GM21528 (cell line): ENCODE measurements at regions not wholly inside any gene's neighbourhood (a gene's known extent, or its start where the extent isn't known, plus 50 kb on each side); places are given as distances from the start of the nearest gene placed in this dataset.
A peak's percentile ranks its signal among the peaks of the same experiment; 100 is the strongest.

ENCODE experiments used
- ATAC-seq: cut with Tn5 transposase; IDR thresholded peaks from one replicate; pipeline ENCODE4 v1.9.1; 2021; ENCODE audit warnings: mild to moderate bottlenecking, moderate library complexity; ENCODE audit not compliant: unreplicated experiment, low FRiP score

DNA sequence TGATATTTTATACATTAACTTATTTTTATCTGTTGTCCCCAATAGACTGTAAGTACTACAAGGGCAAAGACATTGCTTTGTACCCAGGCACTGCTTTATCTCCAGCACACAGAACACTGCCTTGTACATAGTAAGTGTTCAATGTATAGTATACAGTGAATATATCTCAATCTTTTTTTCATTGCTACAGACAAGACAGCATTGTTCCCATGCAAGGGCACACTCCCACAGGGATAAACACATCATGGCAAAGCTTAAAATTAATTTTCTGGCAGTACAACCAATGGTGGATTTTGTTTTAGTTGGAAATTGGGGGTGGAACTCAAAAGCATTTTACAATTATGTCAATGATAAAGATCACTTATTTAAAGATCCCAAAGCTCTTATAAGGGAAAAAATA is 112.3 kb upstream of the EEA1 start:
- no peak for ATAC-seq

GRCh38 chr12:93042283-93042682 is 113.2 kb upstream of the EEA1 start:
- no peak for ATAC-seq

DNA sequence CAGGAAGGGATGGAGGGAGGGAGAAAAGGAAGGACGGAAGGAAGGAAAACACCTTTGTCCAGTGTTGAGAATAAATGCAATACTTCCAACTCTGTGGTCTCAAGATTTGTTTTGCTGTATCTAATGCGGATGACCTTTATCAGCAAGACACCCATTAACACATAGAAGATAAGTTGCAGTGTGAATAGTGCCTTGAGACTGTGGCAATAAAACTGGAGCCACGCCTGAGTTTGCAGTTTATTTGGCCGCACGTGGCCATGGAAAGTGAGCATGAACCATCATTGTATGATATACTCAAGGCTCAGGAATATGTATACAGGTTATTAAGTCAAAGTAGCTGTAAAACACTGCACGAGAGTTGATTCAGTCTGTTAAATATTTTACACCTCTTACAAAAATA is 113.6 kb upstream of the EEA1 start:
- ATAC-seq: no peak

DNA sequence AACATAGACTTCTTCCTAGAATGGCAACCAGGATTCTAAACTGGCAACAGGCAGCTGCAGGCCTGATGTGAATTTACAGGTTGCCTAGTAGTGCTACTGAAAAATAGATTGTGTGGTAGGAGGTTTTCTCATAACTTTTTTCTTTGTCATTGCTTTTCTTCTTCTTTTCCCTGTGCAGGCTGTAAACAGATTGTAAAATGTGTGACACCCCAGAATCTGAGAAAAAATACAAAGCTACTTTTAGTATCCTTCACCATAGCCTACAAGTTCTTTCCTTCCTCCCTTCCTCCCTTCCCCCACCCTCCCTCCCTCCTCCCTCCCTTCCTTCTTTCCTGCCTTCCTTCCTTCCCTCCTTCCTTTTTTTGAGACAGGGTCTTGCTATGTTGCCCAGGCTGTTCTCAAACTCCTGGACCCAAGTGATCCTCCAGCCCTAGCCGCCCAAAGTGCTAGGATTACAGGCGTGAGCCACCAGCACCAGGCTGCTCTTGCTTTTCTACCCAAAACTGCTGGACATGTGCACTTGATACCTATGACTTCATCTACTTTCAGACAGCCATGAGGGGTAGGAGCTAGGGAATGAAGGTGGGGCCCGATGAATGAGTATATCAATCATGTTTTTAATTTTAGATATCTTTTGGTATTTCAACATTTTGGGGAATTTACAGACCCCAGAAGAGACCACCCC is 114.2 kb upstream of the EEA1 start:
- no peak for ATAC-seq

GRCh38 chr12:93043877-93044209 is 114.7 kb upstream of the EEA1 start:
- no peak for ATAC-seq

- no peak for ATAC-seq
Observed at GRCh38 chr12:93047118-93047517, 118.0 kb upstream of the EEA1 start.

- ATAC-seq: no peak
Observed at GRCh38 chr12:93048656-93049055, 119.6 kb upstream of the EEA1 start.

- no peak for ATAC-seq
Observed at GRCh38 chr12:93050026-93050747, 121.1 kb upstream of the EEA1 start.

GRCh38 chr12:93050748-93051081 is 121.6 kb upstream of the EEA1 start:
- ATAC-seq: no peak

- ATAC-seq: no peak
Observed at GRCh38 chr12:93054021-93054420, 124.9 kb upstream of the EEA1 start.

DNA sequence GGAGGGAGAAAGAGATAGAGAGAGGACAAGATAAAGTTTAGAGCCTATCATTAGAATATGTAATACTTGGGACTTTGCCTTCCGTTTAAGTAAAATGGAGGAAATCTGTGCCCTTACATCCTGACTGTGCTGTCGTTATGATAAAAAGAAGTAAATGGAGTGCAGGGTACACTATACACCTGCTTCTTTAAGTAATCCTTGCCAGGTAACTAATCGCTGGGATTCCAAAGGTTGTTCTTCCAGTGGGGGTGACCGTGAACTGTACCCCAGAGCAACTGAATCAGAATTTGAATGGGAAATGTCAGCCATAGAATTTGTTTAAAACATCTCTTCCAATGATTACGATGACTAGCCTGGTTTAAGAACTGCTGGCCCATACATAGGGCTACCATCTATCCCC is 126.1 kb upstream of the EEA1 start:
- no peak for ATAC-seq

- ATAC-seq: no peak
Observed at GRCh38 chr12:93056971-93057535, 128.0 kb upstream of the EEA1 start.

DNA sequence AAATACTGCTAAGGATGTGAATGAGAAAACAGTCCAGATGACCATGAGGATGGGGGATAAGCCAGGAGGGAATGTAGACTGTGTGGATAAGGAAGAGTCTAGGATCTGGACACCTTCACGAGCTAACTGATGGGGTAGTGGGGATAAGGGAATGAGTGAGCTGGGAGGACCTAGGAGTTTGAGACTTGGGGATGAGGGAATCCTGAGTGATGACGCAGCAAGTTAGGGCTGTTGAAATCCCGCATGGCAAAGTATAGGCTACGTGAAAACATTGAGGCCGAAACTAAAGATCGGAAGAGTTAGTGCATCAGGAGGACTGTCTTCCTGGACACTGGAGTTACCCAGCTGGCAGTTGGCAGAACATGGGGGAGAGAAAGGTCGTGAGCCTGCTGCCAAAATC is 129.2 kb upstream of the EEA1 start:
- no peak for ATAC-seq

DNA sequence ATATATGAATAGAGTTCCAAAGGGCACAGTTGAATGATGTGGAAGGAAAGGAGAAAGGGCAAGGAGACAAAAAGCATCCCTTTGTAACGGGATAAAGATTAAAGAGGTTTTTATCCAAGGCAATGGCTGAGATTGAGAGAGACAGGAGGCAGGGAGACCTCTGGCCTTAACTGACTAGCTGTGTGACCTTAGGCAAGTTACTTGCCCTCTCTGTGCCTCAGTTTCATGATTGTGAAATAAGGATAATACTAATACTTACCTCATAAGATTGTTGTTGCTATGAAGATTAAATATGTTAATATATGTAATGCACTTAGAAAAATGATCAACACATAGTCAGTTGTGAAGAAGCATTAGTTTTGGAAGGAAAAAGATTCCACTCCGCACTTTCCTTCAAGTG is 130.2 kb upstream of the EEA1 start:
- ATAC-seq: no peak

- peak; percentile 98 for ATAC-seq
Observed at GRCh38 chr12:93059925-93060665, 131.0 kb upstream of the EEA1 start.

GRCh38 chr12:93060666-93061472 is 131.8 kb upstream of the EEA1 start:
- ATAC-seq: peak; percentile 13

GRCh38 chr12:93061473-93062419 is 132.7 kb upstream of the EEA1 start:
- no peak for ATAC-seq

DNA sequence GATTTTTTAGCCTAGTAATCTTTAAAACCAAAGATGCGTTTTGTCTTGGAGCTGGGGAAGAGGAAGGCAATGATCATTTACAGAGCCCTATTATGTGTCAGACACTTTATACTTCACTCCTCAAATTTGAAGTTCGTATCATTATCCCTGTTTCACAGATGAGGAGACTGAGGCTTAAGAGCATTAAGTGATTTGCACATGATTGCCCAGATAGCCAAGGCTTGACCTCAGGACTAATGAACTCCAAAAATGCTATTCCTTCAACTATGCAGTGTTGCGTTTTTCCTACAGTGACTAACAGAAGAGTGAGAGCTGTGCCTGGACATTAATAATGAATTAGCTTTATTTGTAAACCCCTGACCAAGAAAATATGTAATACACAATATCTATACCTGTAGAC is 136.8 kb upstream of the EEA1 start:
- no peak for ATAC-seq

DNA sequence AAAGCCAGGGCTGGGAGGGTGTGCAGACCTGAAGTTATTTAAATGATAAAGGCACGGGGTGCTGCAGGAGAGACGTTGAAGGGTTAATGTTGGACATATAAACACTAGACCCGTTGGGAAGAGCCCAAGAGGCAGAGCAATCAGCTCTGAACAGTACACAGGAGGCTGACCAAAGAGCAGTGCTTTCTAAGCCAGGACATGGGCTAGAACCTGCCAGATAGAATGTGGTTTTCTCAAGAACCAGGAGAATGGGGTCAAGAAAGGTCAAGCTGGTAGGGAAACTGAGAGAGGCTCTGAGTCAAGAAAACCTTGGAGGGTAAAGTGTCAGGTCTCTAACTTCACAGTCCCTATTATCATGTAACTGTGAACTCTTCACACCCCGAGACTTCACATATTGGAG is 143.2 kb upstream of the EEA1 start:
- no peak for ATAC-seq

GRCh38 chr12:93073324-93073723 is 144.2 kb upstream of the EEA1 start:
- no peak for ATAC-seq
